ENCODE measurements at regions not wholly inside any gene's neighbourhood (a gene's known extent, or its start where the extent isn't known, plus 50 kb on each side); places are given as distances from the start of the nearest gene placed in this dataset.
"Not testable (repeated sequence)": the region's sequence is repeated elsewhere in the genome, so short reads cannot be mapped to it uniquely, and the experiment has no call there.

GRCh38 chr21:27769763-27770162 lies 802.9 kb upstream of the ADAMTS5 start:
- no peak for DNase-seq (ENCODE audit: low spot score)

GRCh38 chr21:27768046-27768637 lies 801.3 kb upstream of the ADAMTS5 start:
- not testable (repeated sequence) for DNase-seq (ENCODE audit: low spot score)

GRCh38 chr21:27764056-27764455 lies 797.2 kb upstream of the ADAMTS5 start:
- DNase-seq (ENCODE audit: low spot score) = no peak

- DNase-seq (ENCODE audit: low spot score) = no peak
These were observed 794.7 kb upstream of the ADAMTS5 start for GRCh38 chr21:27761623-27762022.

- no peak for DNase-seq (ENCODE audit: low spot score)
These were observed 792.9 kb upstream of the ADAMTS5 start for GRCh38 chr21:27759820-27760219.

GRCh38 chr21:27759091-27759659 lies 792.3 kb upstream of the ADAMTS5 start:
- DNase-seq (ENCODE audit: low spot score) = no peak

GRCh38 chr21:27756191-27756590 lies 789.3 kb upstream of the ADAMTS5 start:
- DNase-seq (ENCODE audit: low spot score) = no peak

GRCh38 chr21:27743971-27744564 lies 777.2 kb upstream of the ADAMTS5 start:
- no peak for DNase-seq (ENCODE audit: low spot score)

GRCh38 chr21:27741736-27742135 lies 774.8 kb upstream of the ADAMTS5 start:
- no peak for DNase-seq (ENCODE audit: low spot score)

GRCh38 chr21:27740084-27740483 lies 773.2 kb upstream of the ADAMTS5 start:
- DNase-seq (ENCODE audit: low spot score) = no peak

GRCh38 chr21:27739187-27739586 lies 772.3 kb upstream of the ADAMTS5 start:
- no peak for DNase-seq (ENCODE audit: low spot score)

- no peak for DNase-seq (ENCODE audit: low spot score)
These were observed 768.8 kb upstream of the ADAMTS5 start for GRCh38 chr21:27735699-27736098.

- no peak for DNase-seq (ENCODE audit: low spot score)
These were observed 767.3 kb upstream of the ADAMTS5 start for GRCh38 chr21:27734146-27734545.

GRCh38 chr21:27725916-27726315 lies 759.0 kb upstream of the ADAMTS5 start:
- DNase-seq (ENCODE audit: low spot score) = no peak

- no peak for DNase-seq (ENCODE audit: low spot score)
These were observed 755.2 kb upstream of the ADAMTS5 start for GRCh38 chr21:27722095-27722494.

- DNase-seq (ENCODE audit: low spot score) = no peak
These were observed 754.8 kb upstream of the ADAMTS5 start for GRCh38 chr21:27721675-27722074.

- no peak for DNase-seq (ENCODE audit: low spot score)
These were observed 752.3 kb upstream of the ADAMTS5 start for GRCh38 chr21:27719226-27719625.

GRCh38 chr21:27715131-27715530 lies 748.2 kb upstream of the ADAMTS5 start:
- no peak for DNase-seq (ENCODE audit: low spot score)

- no peak for DNase-seq (ENCODE audit: low spot score)
These were observed 746.5 kb upstream of the ADAMTS5 start for GRCh38 chr21:27713154-27714109.

GRCh38 chr21:27704567-27705166 lies 737.8 kb upstream of the ADAMTS5 start:
- no peak for DNase-seq (ENCODE audit: low spot score)

- DNase-seq (ENCODE audit: low spot score) = no peak
These were observed 736.9 kb upstream of the ADAMTS5 start for GRCh38 chr21:27703791-27704190.

GRCh38 chr21:27700974-27701614 lies 734.2 kb upstream of the ADAMTS5 start:
- peak; percentile 80 for DNase-seq (ENCODE audit: low spot score)
